Neural progenitor cell (in vitro differentiated cells): ENCODE measurements at regions not wholly inside any gene's neighbourhood (a gene's known extent, or its start where the extent isn't known, plus 50 kb on each side); places are given as distances from the start of the nearest gene placed in this dataset.

ENCODE experiments used
- DNase-seq: peaks from one replicate; pipeline ENCODE4 v3.0.0-alpha.2; 2016; ENCODE audit warnings: low spot score
- H2AFZ ChIP-seq: fragments of 200-600 bp; sonication (generic); replicated peaks from 2 replicates; pipeline ENCODE4 v1.6.1; 2016; ENCODE audit warnings: antibody characterized with exemption
- H3F3A ChIP-seq: fragments of 200-600 bp; sonication (generic); 2 replicates; pipeline ENCODE4 v1.6.1; 2016; ENCODE audit warnings: antibody characterized with exemption, low read depth
- H3K27ac ChIP-seq: fragments of 200-600 bp; sonication (generic); 2 replicates; pipeline ENCODE4 v1.5.1; 2016; ENCODE audit warnings: mild to moderate bottlenecking
- H3K27me3 ChIP-seq: fragments of 200-600 bp; sonication (generic); 2 replicates; pipeline ENCODE4 v1.6.1; 2016; ENCODE audit warnings: mild to moderate bottlenecking, moderate library complexity
- H3K36me3 ChIP-seq: fragments of 200-600 bp; sonication (generic); 2 replicates; pipeline ENCODE4 v1.5.1; 2016
- H3K4me1 ChIP-seq: fragments of 200-600 bp; sonication (generic); 2 replicates; pipeline ENCODE4 v1.6.1; 2016; ENCODE audit warnings: mixed run types
- H3K4me2 ChIP-seq: fragments of 200-600 bp; sonication (generic); 2 replicates; pipeline ENCODE4 v1.6.1; 2016
- H3K4me3 ChIP-seq: fragments of 200-600 bp; sonication (generic); 2 replicates; pipeline ENCODE4 v1.5.1; 2016
- H3K79me2 ChIP-seq: fragments of 200-600 bp; sonication (generic); 2 replicates; pipeline ENCODE4 v1.6.1; 2016; ENCODE audit warnings: low read depth
- H3K9ac ChIP-seq: fragments of 200-600 bp; sonication (generic); 2 replicates; pipeline ENCODE4 v1.6.1; 2016
- H3K9me3 ChIP-seq: fragments of 200-600 bp; sonication (generic); 2 replicates; pipeline ENCODE4 v1.5.1; 2016; ENCODE audit warnings: low read depth
- H4K20me1 ChIP-seq: fragments of 200-600 bp; sonication (generic); 2 replicates; pipeline ENCODE4 v1.6.1; 2016; ENCODE audit warnings: low read depth
- H3K27ac Mint-ChIP-seq: 3 replicates; pipeline ENCODE4 v1.8.0; 2021; ENCODE audit warnings: mixed read lengths
- H3K27me3 Mint-ChIP-seq: 2 replicates; pipeline ENCODE4 v1.8.0; 2022; ENCODE audit warnings: low read depth, mild to moderate bottlenecking, inconsistent platforms, moderate library complexity, mixed read lengths; ENCODE audit not compliant: insufficient read depth
- H3K36me3 Mint-ChIP-seq: 3 replicates; pipeline ENCODE4 v1.8.0; 2021; ENCODE audit warnings: mixed read lengths
- H3K4me1 Mint-ChIP-seq: 3 replicates; pipeline ENCODE4 v1.8.0; 2021; ENCODE audit warnings: mixed read lengths
- H3K4me3 Mint-ChIP-seq: 3 replicates; pipeline ENCODE4 v1.8.0; 2021; ENCODE audit warnings: mild to moderate bottlenecking, moderate library complexity, mixed read lengths
- H3K9me3 Mint-ChIP-seq: 3 replicates; pipeline ENCODE4 v1.8.0; 2020; ENCODE audit warnings: mixed read lengths
- CTCF ChIP-seq: fragments of 200-600 bp; sonication (generic); IDR thresholded peaks from 2 replicates; pipeline ENCODE4 v1.5.1; 2017; ENCODE audit warnings: antibody characterized with exemption, mild to moderate bottlenecking
- EZH2 ChIP-seq: fragments of 200-600 bp; sonication (generic); IDR thresholded peaks from 2 replicates; pipeline ENCODE4 v1.6.1; 2017; ENCODE audit warnings: antibody characterized with exemption, mild to moderate bottlenecking, moderate library complexity
- EZH2phosphoT487 ChIP-seq: fragments of 200-600 bp; sonication (generic); IDR thresholded peaks from 2 replicates; pipeline ENCODE4 v1.6.1; 2017; ENCODE audit warnings: antibody characterized with exemption

GRCh38 chr2:236883819-236884218 lies 201.9 kb upstream of the COPS8 start:
- Histone ChIP-seq H2AFZ (no peak overlapping the region), H3K9me3 (no peaks in the 10 kb centered on the region), H3K79me2 (no peaks in the 10 kb centered on the region), H3K4me3 (no peak overlapping the region), H3K27ac (no peak overlapping the region), H3K4me2 (no peak overlapping the region), H3F3A (no peaks in the 10 kb centered on the region), H3K27me3 (no peaks in the 10 kb centered on the region), H4K20me1 (no peaks in the 10 kb centered on the region), H3K9ac (no peak overlapping the region), H3K4me1 (no peaks in the 10 kb centered on the region), H3K36me3 (no peaks in the 10 kb centered on the region)
- TF ChIP-seq CTCF (no peak), EZH2 (no peak), EZH2phosphoT487 (no peak)
- Mint-ChIP-seq H3K36me3 (peaks cover 5% of the 10 kb centered on the region), H3K4me1 (peaks cover 5% of the 10 kb centered on the region), H3K9me3 (peaks cover 12% of the 10 kb centered on the region), H3K27ac (no peak overlapping the region), H3K27me3 (peaks cover 6% of the 10 kb centered on the region), H3K4me3 (no peak overlapping the region)
- DNase-seq, result no peak

DNA sequence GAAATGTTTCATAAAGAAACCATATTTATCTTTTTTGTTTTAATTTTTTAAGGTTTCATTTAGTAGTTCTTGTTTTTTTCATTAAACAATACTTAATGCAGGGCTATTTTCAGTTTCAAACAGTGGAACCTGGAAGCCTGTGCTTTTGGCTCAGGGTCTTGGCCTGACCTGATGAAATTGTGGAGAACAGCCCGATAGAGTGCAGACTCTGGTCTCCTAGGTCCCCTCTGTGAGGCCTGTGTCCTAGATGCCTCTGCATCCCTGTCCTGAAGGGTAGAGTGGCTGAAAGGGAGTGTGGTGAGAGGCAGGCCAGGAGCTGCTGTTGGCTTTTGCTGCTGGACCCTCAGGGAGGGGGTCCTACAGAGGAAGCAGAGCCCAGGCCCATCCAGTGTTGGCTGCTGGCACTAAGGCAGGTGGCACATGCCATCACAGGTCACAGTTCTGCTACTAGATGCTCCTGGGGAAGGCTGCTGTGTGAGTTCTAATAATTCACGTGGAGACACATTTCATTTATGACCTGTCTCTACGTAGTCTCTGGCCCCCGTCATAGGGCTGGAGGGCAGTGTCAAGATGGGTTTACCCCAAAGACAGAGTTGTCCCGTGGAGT lies 201.0 kb upstream of the COPS8 start:
- Histone ChIP-seq H3K27ac (no peak overlapping the region), H3K79me2 (no peaks in the 10 kb centered on the region), H3K4me3 (no peak overlapping the region), H2AFZ (no peak overlapping the region), H3K36me3 (no peaks in the 10 kb centered on the region), H3K9ac (no peak overlapping the region), H3K4me2 (no peak overlapping the region), H3K9me3 (no peaks in the 10 kb centered on the region), H3K4me1 (peaks cover 5% of the 10 kb centered on the region), H3F3A (no peaks in the 10 kb centered on the region), H3K27me3 (no peaks in the 10 kb centered on the region), H4K20me1 (no peaks in the 10 kb centered on the region)
- no peak overlapping the region for H3K4me3 Mint-ChIP-seq
- H3K36me3 Mint-ChIP-seq, result peaks cover 5% of the 10 kb centered on the region
- DNase-seq, result no peak
- H3K9me3 Mint-ChIP-seq, result peaks cover 12% of the 10 kb centered on the region
- peaks cover 6% of the 10 kb centered on the region for H3K27me3 Mint-ChIP-seq
- H3K27ac Mint-ChIP-seq, result no peak overlapping the region
- peaks cover 13% of the 10 kb centered on the region for H3K4me1 Mint-ChIP-seq
- TF ChIP-seq EZH2phosphoT487, result no peak
- no peak for TF ChIP-seq CTCF
- no peak for TF ChIP-seq EZH2

- Histone ChIP-seq H3K4me1 (peaks cover 5% of the 10 kb centered on the region), H2AFZ (no peak overlapping the region), H3K27ac (no peak overlapping the region), H3K4me2 (no peak overlapping the region), H3K79me2 (no peaks in the 10 kb centered on the region), H4K20me1 (no peaks in the 10 kb centered on the region), H3K9ac (no peak overlapping the region), H3K9me3 (no peaks in the 10 kb centered on the region), H3K36me3 (no peaks in the 10 kb centered on the region), H3K27me3 (no peaks in the 10 kb centered on the region), H3F3A (no peaks in the 10 kb centered on the region), H3K4me3 (no peak overlapping the region)
- TF ChIP-seq EZH2phosphoT487 (no peak), CTCF (no peak), EZH2 (no peak)
- DNase-seq, result no peak
- H3K27ac Mint-ChIP-seq, result no peak overlapping the region
- peaks cover 22% of the 10 kb centered on the region for H3K4me1 Mint-ChIP-seq
- no peak overlapping the region for H3K4me3 Mint-ChIP-seq
- peaks cover 12% of the 10 kb centered on the region for H3K9me3 Mint-ChIP-seq
- peaks cover 3% of the 10 kb centered on the region for H3K27me3 Mint-ChIP-seq
- peaks cover 5% of the 10 kb centered on the region for H3K36me3 Mint-ChIP-seq
Measured at GRCh38 chr2:236886456-236886855, 199.2 kb upstream of the COPS8 start.
